Endothelial cell (in vitro differentiated cells): ENCODE measurements at regions not wholly inside any gene's neighbourhood (a gene's known extent, or its start where the extent isn't known, plus 50 kb on each side); places are given as distances from the start of the nearest gene placed in this dataset.

Experiments
- DNase-seq: peaks from one replicate; pipeline ENCODE4 v3.0.0; 2021; ENCODE audit warnings: low spot score
- H3K27ac Mint-ChIP-seq: one replicate; pipeline ENCODE4 v1.8.0; 2021; ENCODE audit warnings: mixed read lengths, inconsistent platforms; ENCODE audit not compliant: unreplicated experiment
- H3K27me3 Mint-ChIP-seq: one replicate; pipeline ENCODE4 v1.8.0; 2021; ENCODE audit warnings: mild to moderate bottlenecking, moderate library complexity, mixed read lengths, inconsistent platforms; ENCODE audit not compliant: unreplicated experiment
- H3K36me3 Mint-ChIP-seq: one replicate; pipeline ENCODE4 v1.8.0; 2021; ENCODE audit warnings: mild to moderate bottlenecking, low read depth, mixed read lengths, inconsistent platforms; ENCODE audit not compliant: unreplicated experiment
- H3K4me1 Mint-ChIP-seq: one replicate; pipeline ENCODE4 v1.8.0; 2021; ENCODE audit warnings: mild to moderate bottlenecking, mixed read lengths, inconsistent platforms; ENCODE audit not compliant: unreplicated experiment
- H3K4me3 Mint-ChIP-seq: one replicate; pipeline ENCODE4 v1.8.0; 2021; ENCODE audit warnings: mild to moderate bottlenecking, mixed read lengths, inconsistent platforms; ENCODE audit not compliant: unreplicated experiment
- H3K9me3 Mint-ChIP-seq: one replicate; pipeline ENCODE4 v1.8.0; 2021; ENCODE audit warnings: mixed read lengths, inconsistent platforms; ENCODE audit not compliant: unreplicated experiment
- CTCF ChIP-seq: fragments of 200-600 bp; sonication (generic); IDR thresholded peaks from one replicate; pipeline ENCODE4 v1.5.0; 2021; ENCODE audit warnings: antibody characterized with exemption; ENCODE audit not compliant: unreplicated experiment

GRCh38 chr18:72648079-72648478 lies 103.9 kb upstream of the CBLN2 start:
- H3K36me3 Mint-ChIP-seq: no peaks in the 10 kb centered on the region
- no peak for DNase-seq
- H3K4me1 Mint-ChIP-seq: no peaks in the 10 kb centered on the region
- H3K9me3 Mint-ChIP-seq: no peaks in the 10 kb centered on the region
- H3K4me3 Mint-ChIP-seq: no peak overlapping the region
- TF ChIP-seq CTCF: no peak
- H3K27me3 Mint-ChIP-seq: no peaks in the 10 kb centered on the region
- H3K27ac Mint-ChIP-seq: no peak overlapping the region

GRCh38 chr18:72640557-72640956 lies 96.4 kb upstream of the CBLN2 start:
- H3K4me1 Mint-ChIP-seq: no peaks in the 10 kb centered on the region
- no peak for TF ChIP-seq CTCF
- H3K36me3 Mint-ChIP-seq: no peaks in the 10 kb centered on the region
- H3K27me3 Mint-ChIP-seq: no peaks in the 10 kb centered on the region
- DNase-seq: no peak
- H3K9me3 Mint-ChIP-seq: no peaks in the 10 kb centered on the region
- H3K4me3 Mint-ChIP-seq: no peak overlapping the region
- H3K27ac Mint-ChIP-seq: no peak overlapping the region

DNA sequence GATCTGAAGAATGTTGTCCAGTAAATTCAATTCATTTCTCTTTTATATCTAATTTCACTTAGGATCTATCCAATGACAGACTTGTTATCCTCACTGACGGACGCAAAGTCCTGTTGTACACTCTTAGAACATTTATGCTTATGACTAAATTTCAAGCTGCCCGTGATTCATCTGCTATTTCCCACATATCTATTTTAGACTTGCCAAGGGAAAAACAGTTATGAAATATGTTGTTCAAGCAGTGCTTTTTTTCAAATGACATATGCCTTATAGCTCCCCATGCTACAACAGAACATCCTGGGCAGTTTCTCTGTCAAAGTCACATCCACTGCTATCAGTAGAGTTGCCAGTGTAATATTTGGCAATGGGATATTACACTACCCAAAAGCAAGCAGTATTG lies 94.2 kb upstream of the CBLN2 start:
- DNase-seq: no peak
- H3K27ac Mint-ChIP-seq: no peak overlapping the region
- H3K27me3 Mint-ChIP-seq: no peaks in the 10 kb centered on the region
- TF ChIP-seq CTCF: no peak
- no peaks in the 10 kb centered on the region for H3K9me3 Mint-ChIP-seq
- no peak overlapping the region for H3K4me3 Mint-ChIP-seq
- H3K36me3 Mint-ChIP-seq: no peaks in the 10 kb centered on the region
- H3K4me1 Mint-ChIP-seq: no peaks in the 10 kb centered on the region

GRCh38 chr18:72637721-72638120 lies 93.6 kb upstream of the CBLN2 start:
- no peak for TF ChIP-seq CTCF
- Mint-ChIP-seq H3K9me3 (no peaks in the 10 kb centered on the region), H3K4me3 (no peak overlapping the region), H3K36me3 (no peaks in the 10 kb centered on the region), H3K4me1 (no peaks in the 10 kb centered on the region), H3K27ac (no peak overlapping the region), H3K27me3 (no peaks in the 10 kb centered on the region)
- no peak for DNase-seq

DNA sequence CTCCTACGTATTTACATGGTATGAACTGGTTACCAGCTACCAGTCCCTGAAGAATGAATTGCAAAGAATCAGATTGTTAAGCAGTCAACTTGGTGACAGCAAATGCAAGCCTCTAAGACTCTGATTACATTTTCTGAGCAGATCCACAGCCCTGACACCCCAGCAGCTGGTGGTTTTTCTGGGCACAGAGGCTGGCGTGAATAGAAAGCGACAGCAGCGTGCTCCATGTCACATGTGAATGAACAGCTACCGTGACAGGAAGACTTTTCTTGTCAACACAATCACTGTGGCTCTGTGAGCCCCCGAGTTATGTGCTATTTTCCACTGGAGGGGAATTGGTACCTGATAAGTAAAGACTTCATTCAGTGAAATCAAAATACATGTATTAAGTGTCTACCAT lies 93.2 kb upstream of the CBLN2 start:
- no peak for TF ChIP-seq CTCF
- Mint-ChIP-seq H3K36me3 (no peaks in the 10 kb centered on the region), H3K4me1 (no peaks in the 10 kb centered on the region), H3K27ac (no peak overlapping the region), H3K4me3 (no peak overlapping the region), H3K27me3 (no peaks in the 10 kb centered on the region), H3K9me3 (no peaks in the 10 kb centered on the region)
- no peak for DNase-seq
